HepG2 (cell line): ENCODE measurements at regions not wholly inside any gene's neighbourhood (a gene's known extent, or its start where the extent isn't known, plus 50 kb on each side); places are given as distances from the start of the nearest gene placed in this dataset.

Source experiments
- ARHGAP35 ChIP-seq: sonication (generic); formaldehyde crosslinking; IDR thresholded peaks from 2 replicates; pipeline ENCODE4 v1.9.0; 2022; ENCODE audit warnings: mild to moderate bottlenecking, inconsistent platforms, moderate library complexity, missing genetic modification reagents, borderline replicate concordance
- HNF4G ChIP-seq, 2 experiments: sonication (generic) in 1 of 2; formaldehyde crosslinking in 1 of 2; IDR thresholded peaks; 2 replicates each; pipeline versions ENCODE4 v1.4.0 to v1.6.1; 2011 to 2020; ENCODE audit warnings: borderline replicate concordance in 2 of 2, low read depth in 2 of 2, mild to moderate bottlenecking in 2 of 2, low read length in 1 of 2, missing genetic modification reagents in 1 of 2, moderate library complexity in 1 of 2
- KDM5B ChIP-seq: sonication (generic); formaldehyde crosslinking; IDR thresholded peaks from 2 replicates; pipeline ENCODE4 v1.4.0; 2020; ENCODE audit warnings: missing genetic modification reagents, mild to moderate bottlenecking, borderline replicate concordance
- MXI1 ChIP-seq: IDR thresholded peaks from 3 replicates; pipeline ENCODE4 v1.6.1; 2012; ENCODE audit warnings: low read depth, low read length, inconsistent platforms, borderline replicate concordance
- SMAD3 ChIP-seq: sonication (generic); formaldehyde crosslinking; IDR thresholded peaks from 2 replicates; pipeline ENCODE4 v1.4.0; 2020; ENCODE audit warnings: missing genetic modification reagents
- SMARCE1 ChIP-seq: fragments of 450-650 bp; IDR thresholded peaks from 2 replicates; pipeline ENCODE4 v1.6.1; 2017; ENCODE audit warnings: borderline replicate concordance
- YEATS4 ChIP-seq: sonication (generic); formaldehyde crosslinking; IDR thresholded peaks from 2 replicates; pipeline ENCODE4 v1.4.0; 2020; ENCODE audit warnings: missing genetic modification reagents, borderline replicate concordance
- ZBTB3 ChIP-seq: sonication (generic); formaldehyde crosslinking; IDR thresholded peaks from 2 replicates; pipeline ENCODE4 v1.4.0; 2020; ENCODE audit warnings: low read depth, mild to moderate bottlenecking, moderate library complexity, missing genetic modification reagents, borderline replicate concordance
- ZFAT ChIP-seq: sonication (generic); formaldehyde crosslinking; conservative IDR thresholded peaks from 2 replicates; pipeline ENCODE4 v1.8.1; 2023; ENCODE audit warnings: missing genetic modification reagents, inconsistent platforms
- ZNF546 ChIP-seq: sonication (generic); formaldehyde crosslinking; conservative IDR thresholded peaks from 2 replicates; pipeline ENCODE4 v1.8.1; 2023; ENCODE audit warnings: mild to moderate bottlenecking, missing genetic modification reagents
- ZNF773 ChIP-seq: sonication (generic); formaldehyde crosslinking; IDR thresholded peaks from 2 replicates; pipeline ENCODE4 v1.4.0; 2020; ENCODE audit warnings: missing genetic modification reagents, borderline replicate concordance
- TF ChIP-seq, protein P1 (sequence below): sonication (generic); formaldehyde crosslinking; IDR thresholded peaks from 2 replicates; pipeline ENCODE4 v1.5.0; 2020; ENCODE audit warnings: missing genetic modification reagents
- TF ChIP-seq, protein P2 (sequence below): sonication (generic); formaldehyde crosslinking; IDR thresholded peaks from 2 replicates; pipeline ENCODE4 v1.4.0; 2020; ENCODE audit warnings: missing genetic modification reagents, low read depth, mild to moderate bottlenecking, borderline replicate concordance
- TF ChIP-seq, protein P3 (sequence below): sonication (generic); formaldehyde crosslinking; IDR thresholded peaks from 2 replicates; pipeline ENCODE4 v1.5.1; 2020; ENCODE audit warnings: mild to moderate bottlenecking, missing genetic modification reagents, borderline replicate concordance
- TF ChIP-seq, protein P4 (sequence below), 2 experiments: fragments of 450-650 bp in 1 of 2; sonication (generic) in 1 of 2; formaldehyde crosslinking in 1 of 2; IDR thresholded peaks; 2 replicates each; pipeline versions ENCODE4 v1.6.1 to v1.8.0; 2016 to 2022; ENCODE audit warnings: antibody characterized with exemption in 1 of 2, mild to moderate bottlenecking in 1 of 2, missing genetic modification reagents in 1 of 2

DNA sequence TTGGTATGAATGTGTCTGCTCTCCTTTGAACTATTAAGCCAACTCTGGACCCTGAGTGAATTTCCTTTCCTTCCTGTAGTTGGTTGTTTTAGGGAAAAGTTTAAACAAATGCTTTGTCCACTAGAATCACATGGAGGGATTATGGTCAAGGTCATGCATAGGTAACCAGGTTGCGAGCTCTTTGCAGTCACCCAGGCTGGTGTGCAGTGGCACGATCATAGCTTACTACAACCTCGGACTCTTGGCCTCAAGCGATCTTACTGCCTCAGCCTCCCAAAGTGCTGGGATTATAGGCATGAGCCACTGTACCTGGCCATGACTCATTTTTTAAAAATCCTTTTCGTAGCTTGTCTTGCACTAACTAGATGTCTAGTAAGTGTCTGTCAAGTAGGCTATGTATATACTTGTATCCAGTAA is 88.0 kb upstream of the SOX4 start (continued):
- TF ChIP-seq, protein P1, sequence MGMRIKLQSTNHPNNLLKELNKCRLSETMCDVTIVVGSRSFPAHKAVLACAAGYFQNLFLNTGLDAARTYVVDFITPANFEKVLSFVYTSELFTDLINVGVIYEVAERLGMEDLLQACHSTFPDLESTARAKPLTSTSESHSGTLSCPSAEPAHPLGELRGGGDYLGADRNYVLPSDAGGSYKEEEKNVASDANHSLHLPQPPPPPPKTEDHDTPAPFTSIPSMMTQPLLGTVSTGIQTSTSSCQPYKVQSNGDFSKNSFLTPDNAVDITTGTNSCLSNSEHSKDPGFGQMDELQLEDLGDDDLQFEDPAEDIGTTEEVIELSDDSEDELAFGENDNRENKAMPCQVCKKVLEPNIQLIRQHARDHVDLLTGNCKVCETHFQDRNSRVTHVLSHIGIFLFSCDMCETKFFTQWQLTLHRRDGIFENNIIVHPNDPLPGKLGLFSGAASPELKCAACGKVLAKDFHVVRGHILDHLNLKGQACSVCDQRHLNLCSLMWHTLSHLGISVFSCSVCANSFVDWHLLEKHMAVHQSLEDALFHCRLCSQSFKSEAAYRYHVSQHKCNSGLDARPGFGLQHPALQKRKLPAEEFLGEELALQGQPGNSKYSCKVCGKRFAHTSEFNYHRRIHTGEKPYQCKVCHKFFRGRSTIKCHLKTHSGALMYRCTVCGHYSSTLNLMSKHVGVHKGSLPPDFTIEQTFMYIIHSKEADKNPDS (CRISPR knock-in tag) = no peak
- TF ChIP-seq ZBTB3 (CRISPR knock-in tag) (peak; percentile 80; the same call in 1 of the 2 replicates), ZNF773 (CRISPR knock-in tag) (no peak), MXI1 (no peak), SMAD3 (CRISPR knock-in tag) (peak; percentile 75; the same call in 1 of the 2 replicates), KDM5B (CRISPR knock-in tag) (no peak), ARHGAP35 (CRISPR knock-in tag) (no peak), YEATS4 (CRISPR knock-in tag) (no peak; the same call in 1 of the 2 replicates), SMARCE1 (no peak), HNF4G (IDR thresholded peaks at IDR 0.05; ENCODE audit: borderline replicate concordance, low read depth, low read length) (no peak), HNF4G (CRISPR knock-in tag; IDR thresholded peaks at IDR 0.05; ENCODE audit: borderline replicate concordance, low read depth) (peak; percentile 83; the same call in 1 of the 2 replicates), ZNF546 (CRISPR knock-in tag) (no peak), ZFAT (CRISPR knock-in tag) (no peak)
- TF ChIP-seq, protein P2, sequence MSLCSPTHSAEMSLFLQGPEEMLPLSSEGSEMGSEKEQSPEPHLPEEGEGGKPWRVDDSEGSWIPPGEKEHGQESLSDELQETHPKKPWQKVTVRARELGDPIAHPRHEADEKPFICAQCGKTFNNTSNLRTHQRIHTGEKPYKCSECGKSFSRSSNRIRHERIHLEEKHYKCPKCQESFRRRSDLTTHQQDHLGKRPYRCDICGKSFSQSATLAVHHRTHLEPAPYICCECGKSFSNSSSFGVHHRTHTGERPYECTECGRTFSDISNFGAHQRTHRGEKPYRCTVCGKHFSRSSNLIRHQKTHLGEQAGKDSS (CRISPR knock-in tag) = peak; percentile 30; the same call in 1 of the 2 replicates
- TF ChIP-seq, protein P3, sequence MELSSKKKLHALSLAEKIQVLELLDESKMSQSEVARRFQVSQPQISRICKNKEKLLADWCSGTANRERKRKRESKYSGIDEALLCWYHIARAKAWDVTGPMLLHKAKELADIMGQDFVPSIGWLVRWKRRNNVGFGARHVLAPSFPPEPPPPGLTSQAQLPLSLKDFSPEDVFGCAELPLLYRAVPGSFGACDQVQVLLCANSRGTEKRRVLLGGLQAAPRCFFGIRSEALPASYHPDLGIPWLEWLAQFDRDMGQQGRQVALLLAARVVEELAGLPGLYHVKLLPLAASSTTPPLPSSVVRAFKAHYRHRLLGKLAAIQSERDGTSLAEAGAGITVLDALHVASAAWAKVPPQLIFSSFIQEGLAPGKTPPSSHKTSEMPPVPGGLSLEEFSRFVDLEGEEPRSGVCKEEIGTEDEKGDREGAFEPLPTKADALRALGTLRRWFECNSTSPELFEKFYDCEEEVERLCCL = no peak
- TF ChIP-seq, protein P4, sequence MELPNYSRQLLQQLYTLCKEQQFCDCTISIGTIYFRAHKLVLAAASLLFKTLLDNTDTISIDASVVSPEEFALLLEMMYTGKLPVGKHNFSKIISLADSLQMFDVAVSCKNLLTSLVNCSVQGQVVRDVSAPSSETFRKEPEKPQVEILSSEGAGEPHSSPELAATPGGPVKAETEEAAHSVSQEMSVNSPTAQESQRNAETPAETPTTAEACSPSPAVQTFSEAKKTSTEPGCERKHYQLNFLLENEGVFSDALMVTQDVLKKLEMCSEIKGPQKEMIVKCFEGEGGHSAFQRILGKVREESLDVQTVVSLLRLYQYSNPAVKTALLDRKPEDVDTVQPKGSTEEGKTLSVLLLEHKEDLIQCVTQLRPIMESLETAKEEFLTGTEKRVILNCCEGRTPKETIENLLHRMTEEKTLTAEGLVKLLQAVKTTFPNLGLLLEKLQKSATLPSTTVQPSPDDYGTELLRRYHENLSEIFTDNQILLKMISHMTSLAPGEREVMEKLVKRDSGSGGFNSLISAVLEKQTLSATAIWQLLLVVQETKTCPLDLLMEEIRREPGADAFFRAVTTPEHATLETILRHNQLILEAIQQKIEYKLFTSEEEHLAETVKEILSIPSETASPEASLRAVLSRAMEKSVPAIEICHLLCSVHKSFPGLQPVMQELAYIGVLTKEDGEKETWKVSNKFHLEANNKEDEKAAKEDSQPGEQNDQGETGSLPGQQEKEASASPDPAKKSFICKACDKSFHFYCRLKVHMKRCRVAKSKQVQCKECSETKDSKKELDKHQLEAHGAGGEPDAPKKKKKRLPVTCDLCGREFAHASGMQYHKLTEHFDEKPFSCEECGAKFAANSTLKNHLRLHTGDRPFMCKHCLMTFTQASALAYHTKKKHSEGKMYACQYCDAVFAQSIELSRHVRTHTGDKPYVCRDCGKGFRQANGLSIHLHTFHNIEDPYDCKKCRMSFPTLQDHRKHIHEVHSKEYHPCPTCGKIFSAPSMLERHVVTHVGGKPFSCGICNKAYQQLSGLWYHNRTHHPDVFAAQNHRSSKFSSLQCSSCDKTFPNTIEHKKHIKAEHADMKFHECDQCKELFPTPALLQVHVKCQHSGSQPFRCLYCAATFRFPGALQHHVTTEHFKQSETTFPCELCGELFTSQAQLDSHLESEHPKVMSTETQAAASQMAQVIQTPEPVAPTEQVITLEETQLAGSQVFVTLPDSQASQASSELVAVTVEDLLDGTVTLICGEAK (IDR thresholded peaks at IDR 0.05) = no peak
- TF ChIP-seq, protein P4 (CRISPR knock-in tag; IDR thresholded peaks at IDR 0.05) = peak; percentile 61; the same call in 1 of the 2 replicates
